AG10803 (cell line): ENCODE measurements at regions not wholly inside any gene's neighbourhood (a gene's known extent, or its start where the extent isn't known, plus 50 kb on each side); places are given as distances from the start of the nearest gene placed in this dataset.
"Not testable (repeated sequence)": the region's sequence is repeated elsewhere in the genome, so short reads cannot be mapped to it uniquely, and the experiment has no call there.

Experiments used
- DNase-seq: peaks from one replicate; pipeline ENCODE4 v3.0.0; 2010; ENCODE audit warnings: low read depth
- H3K4me3 ChIP-seq: 2 replicates; pipeline ENCODE4 v1.5.1; 2011; ENCODE audit warnings: mild to moderate bottlenecking, low read length, control low read depth
- CTCF ChIP-seq: conservative IDR thresholded peaks from 2 replicates; pipeline ENCODE4 v1.5.1; 2011; ENCODE audit warnings: mild to moderate bottlenecking, low read length, control low read depth, inconsistent platforms

DNA sequence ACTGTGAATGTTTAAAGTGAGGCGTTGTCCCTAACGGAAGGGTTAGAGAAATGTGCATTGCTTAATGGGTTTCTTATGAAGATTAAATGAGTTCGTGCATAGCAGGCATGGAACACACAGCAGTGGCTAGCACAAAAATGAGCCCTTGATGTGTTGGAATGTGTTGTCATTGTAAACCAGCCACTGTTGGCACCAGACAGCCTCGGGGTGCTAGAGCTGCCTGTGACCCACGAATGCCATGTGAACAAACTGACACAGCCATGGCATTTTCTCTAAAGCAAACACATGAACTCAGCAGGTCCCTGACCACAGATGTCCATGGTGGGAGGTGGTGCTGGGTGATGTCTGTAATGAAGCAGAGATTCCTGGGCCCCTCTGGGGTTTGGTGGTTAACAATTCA, 111.1 kb upstream of the DPP6 start:
- no peak for DNase-seq
- H3K4me3 ChIP-seq, result no peak overlapping the region
- TF ChIP-seq CTCF, result no peak

DNA sequence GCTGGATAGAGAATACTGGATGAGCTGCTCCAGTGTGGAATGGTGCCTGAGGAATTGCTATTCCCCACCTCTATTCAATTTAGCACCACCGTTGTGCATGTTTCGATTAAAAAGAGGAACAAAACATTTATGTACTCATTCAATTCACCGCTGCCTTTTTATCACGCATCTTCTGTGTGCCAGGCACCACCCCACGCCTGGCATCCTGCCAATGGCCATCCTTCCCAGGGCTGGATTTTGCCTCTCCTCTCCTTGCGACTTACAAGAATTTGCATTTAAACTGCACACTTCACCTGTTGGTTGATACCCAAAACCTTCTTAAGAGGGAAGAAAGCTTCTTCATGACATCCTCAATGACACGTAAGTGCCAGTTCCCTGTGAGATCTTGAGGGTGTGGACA, 110.2 kb upstream of the DPP6 start:
- no peak for TF ChIP-seq CTCF
- no peak for DNase-seq
- no peak overlapping the region for H3K4me3 ChIP-seq

DNA sequence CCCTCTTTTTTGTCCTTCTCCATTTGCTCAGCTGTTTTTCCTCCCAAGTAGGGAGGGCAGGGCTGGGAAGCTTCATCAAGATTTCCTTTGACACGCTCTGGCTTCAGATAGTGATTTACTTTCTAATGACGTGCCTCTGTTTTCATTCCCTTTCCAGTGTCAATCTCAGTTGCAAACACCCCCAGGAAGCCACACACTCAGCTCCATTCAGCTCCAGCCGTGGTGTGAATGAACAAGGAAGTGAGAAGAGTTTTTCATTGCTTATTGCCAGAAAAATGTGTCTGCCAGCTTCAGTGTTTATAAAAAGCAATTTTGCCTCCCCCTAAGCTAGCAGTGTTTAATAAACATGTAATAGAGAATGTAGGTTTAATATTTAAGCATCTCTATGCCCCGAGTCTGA, 108.7 kb upstream of the DPP6 start:
- H3K4me3 ChIP-seq, result no peak overlapping the region
- DNase-seq, result no peak
- TF ChIP-seq CTCF, result no peak

GRCh38 chr7:153943861-153944260, 108.3 kb upstream of the DPP6 start:
- DNase-seq, result no peak
- no peak for TF ChIP-seq CTCF
- no peak overlapping the region for H3K4me3 ChIP-seq

DNA sequence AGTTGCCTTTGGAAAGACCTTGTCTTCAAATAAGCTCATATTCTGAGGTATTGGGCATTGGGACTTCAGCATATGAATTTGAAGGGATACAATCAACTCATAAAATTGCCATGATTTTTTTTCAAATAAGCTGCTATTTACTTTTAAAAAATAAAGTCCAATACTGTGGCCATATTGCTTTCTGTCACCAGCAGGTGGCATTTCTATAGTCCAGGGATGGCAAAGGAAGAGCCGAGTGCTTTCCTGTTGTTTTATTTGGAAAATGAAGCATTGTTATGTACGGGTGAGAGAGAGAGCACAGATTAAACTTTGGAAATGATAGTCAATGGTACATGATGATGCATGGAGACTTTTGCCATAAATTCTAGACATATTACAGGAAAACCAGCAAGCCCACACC, 104.1 kb upstream of the DPP6 start:
- no peak for DNase-seq
- no peak for TF ChIP-seq CTCF
- no peak overlapping the region for H3K4me3 ChIP-seq

- TF ChIP-seq CTCF, result no peak
- no peak for DNase-seq
- H3K4me3 ChIP-seq, result no peak overlapping the region
These were observed 100.9 kb upstream of the DPP6 start for GRCh38 chr7:153951316-153951715.

GRCh38 chr7:153954477-153954876, 97.7 kb upstream of the DPP6 start:
- no peak for TF ChIP-seq CTCF
- no peak overlapping the region for H3K4me3 ChIP-seq
- DNase-seq, result no peak

DNA sequence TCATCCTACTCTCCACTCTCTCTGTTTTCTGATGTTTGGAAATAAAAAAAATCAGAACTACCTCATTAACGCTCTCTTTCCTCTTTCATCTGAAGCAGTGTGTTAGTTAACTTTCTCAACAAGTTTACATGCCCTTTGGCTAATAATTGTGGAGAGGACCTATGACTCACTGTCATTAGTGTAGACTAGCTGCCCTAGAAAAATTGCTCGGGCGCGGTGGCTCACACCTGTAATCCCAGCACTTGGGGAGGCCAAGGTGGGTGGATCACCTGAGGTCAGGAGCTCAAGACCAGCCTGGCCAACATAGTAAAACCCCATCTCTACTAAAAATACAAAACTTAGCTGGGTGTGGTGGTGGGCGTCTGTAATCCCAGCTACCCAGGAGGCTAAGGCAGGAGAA, 94.5 kb upstream of the DPP6 start:
- H3K4me3 ChIP-seq, DNase-seq: not testable (repeated sequence)

DNA sequence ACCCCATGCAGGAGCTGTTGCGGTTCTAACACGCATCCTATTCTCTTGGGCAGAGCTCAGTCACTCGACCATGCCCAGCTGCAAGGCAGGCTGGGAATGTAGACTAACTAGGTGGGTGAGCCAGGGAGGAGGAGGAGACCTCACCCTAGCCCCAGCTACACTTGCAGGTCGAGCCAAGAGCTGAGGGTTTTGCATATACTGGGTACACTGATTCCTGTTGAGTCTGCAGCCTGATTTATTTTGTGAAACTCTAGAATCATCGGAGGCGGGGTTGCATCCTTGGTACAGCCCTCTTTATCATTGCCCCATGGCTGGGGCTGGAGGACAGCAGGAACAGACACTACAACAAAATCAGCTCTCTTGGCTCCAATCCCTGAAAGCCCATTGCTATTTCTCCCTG, 93.8 kb upstream of the DPP6 start:
- H3K4me3 ChIP-seq, DNase-seq: not testable (repeated sequence)

- not testable (repeated sequence) for DNase-seq, H3K4me3 ChIP-seq
These were observed 93.4 kb upstream of the DPP6 start for GRCh38 chr7:153958789-153959188.

GRCh38 chr7:153964481-153965112, 87.6 kb upstream of the DPP6 start:
- DNase-seq, H3K4me3 ChIP-seq: not testable (repeated sequence)
